HepG2 (cell line): ENCODE measurements at regions not wholly inside any gene's neighbourhood (a gene's known extent, or its start where the extent isn't known, plus 50 kb on each side); places are given as distances from the start of the nearest gene placed in this dataset.

Source experiments
- BCL3 ChIP-seq: sonication (generic); formaldehyde crosslinking; IDR thresholded peaks from 2 replicates; pipeline ENCODE4 v1.5.1; 2020; ENCODE audit warnings: mild to moderate bottlenecking, missing genetic modification reagents, moderate library complexity
- CHCHD3 ChIP-seq: sonication (generic); formaldehyde crosslinking; IDR thresholded peaks from 2 replicates; pipeline ENCODE4 v1.8.0; 2022; ENCODE audit warnings: mild to moderate bottlenecking, missing genetic modification reagents, moderate library complexity
- DR1 ChIP-seq: sonication (generic); formaldehyde crosslinking; IDR thresholded peaks from 2 replicates; pipeline ENCODE4 v1.8.0; 2021; ENCODE audit warnings: mild to moderate bottlenecking, missing genetic modification reagents, inconsistent platforms
- HMG20A ChIP-seq: IDR thresholded peaks from 2 replicates; pipeline ENCODE4 v1.6.1; 2016; ENCODE audit warnings: borderline replicate concordance
- HMGXB4 ChIP-seq, 2 experiments: sonication (generic) in 1 of 2; formaldehyde crosslinking in 1 of 2; IDR thresholded peaks; 2 replicates each; pipeline versions ENCODE4 v1.4.0 to v1.6.1; 2018 to 2020; ENCODE audit warnings: missing genetic modification reagents in 2 of 2, borderline replicate concordance in 1 of 2, low read depth in 1 of 2, mild to moderate bottlenecking in 1 of 2, missing biosample characterization in 1 of 2
- MAX ChIP-seq: IDR thresholded peaks from 2 replicates; pipeline ENCODE4 v1.6.1; 2012; ENCODE audit warnings: inconsistent platforms
- PHB2 ChIP-seq: fragments of 450-650 bp; IDR thresholded peaks from 2 replicates; pipeline ENCODE4 v1.6.1; 2018; ENCODE audit not compliant: partially characterized antibody
- PHF5A ChIP-seq: IDR thresholded peaks from one replicate; pipeline ENCODE4 v1.6.1; 2018; ENCODE audit warnings: low read depth, missing genetic modification reagents; ENCODE audit not compliant: unreplicated experiment
- POGZ ChIP-seq: sonication (generic); formaldehyde crosslinking; IDR thresholded peaks from 2 replicates; pipeline ENCODE4 v1.4.0; 2020; ENCODE audit warnings: mild to moderate bottlenecking, missing genetic modification reagents
- REXO4 ChIP-seq: sonication (generic); formaldehyde crosslinking; IDR thresholded peaks from 2 replicates; pipeline ENCODE4 v1.8.0; 2022; ENCODE audit warnings: missing genetic modification reagents, mild to moderate bottlenecking, borderline replicate concordance
- SNAI1 ChIP-seq: sonication (generic); formaldehyde crosslinking; IDR thresholded peaks from 2 replicates; pipeline ENCODE4 v1.5.0; 2020; ENCODE audit warnings: mild to moderate bottlenecking, missing genetic modification reagents, borderline replicate concordance
- TEAD2 ChIP-seq: sonication (generic); formaldehyde crosslinking; IDR thresholded peaks from 2 replicates; pipeline ENCODE4 v1.9.0; 2021; ENCODE audit warnings: missing genetic modification reagents
- THRA ChIP-seq: sonication (generic); formaldehyde crosslinking; IDR thresholded peaks from 2 replicates; pipeline ENCODE4 v1.4.0; 2020; ENCODE audit warnings: missing genetic modification reagents, borderline replicate concordance
- ZBED4 ChIP-seq: sonication (generic); formaldehyde crosslinking; IDR thresholded peaks from 2 replicates; pipeline ENCODE4 v1.4.0; 2020; ENCODE audit warnings: missing genetic modification reagents, borderline replicate concordance
- ZBTB14 ChIP-seq: sonication (generic); formaldehyde crosslinking; IDR thresholded peaks from 2 replicates; pipeline ENCODE4 v1.4.0; 2020; ENCODE audit warnings: missing genetic modification reagents
- ZBTB20 ChIP-seq: sonication (generic); formaldehyde crosslinking; IDR thresholded peaks from 2 replicates; pipeline ENCODE4 v1.8.1; 2023; ENCODE audit warnings: missing genetic modification reagents, low read depth, mild to moderate bottlenecking, borderline replicate concordance
- ZBTB38 ChIP-seq: sonication (generic); formaldehyde crosslinking; IDR thresholded peaks from 2 replicates; pipeline ENCODE4 v1.5.1; 2020; ENCODE audit warnings: mild to moderate bottlenecking, missing genetic modification reagents
- ZNF644 ChIP-seq: IDR thresholded peaks from 2 replicates; pipeline ENCODE4 v1.6.1; 2016; ENCODE audit warnings: low read depth

GRCh38 chr7:112898432-112899290 is 108.5 kb upstream of the TMEM168 start (continued):
- TF ChIP-seq THRA: peak; percentile 79; the same call in 1 of the 2 replicates
- peak; percentile 46; the same call in 1 of the 2 replicates for TF ChIP-seq HMG20A
- no peak for TF ChIP-seq TEAD2 (CRISPR knock-in tag)
- no peak for TF ChIP-seq BCL3
- TF ChIP-seq PHB2: no peak
- TF ChIP-seq PHF5A (CRISPR knock-in tag): no peak
- TF ChIP-seq MAX: peak; percentile 45; the same call in 1 of the 2 replicates
- no peak for TF ChIP-seq DR1 (CRISPR knock-in tag)
- no peak for TF ChIP-seq CHCHD3 (CRISPR knock-in tag)
- TF ChIP-seq HMGXB4 (CRISPR knock-in tag; IDR thresholded peaks at IDR 0.05; ENCODE audit: borderline replicate concordance in 1 of 2, low read depth in 1 of 2): peak; percentile 19 to 52; a peak in 2 of 4 replicates
- TF ChIP-seq SNAI1 (CRISPR knock-in tag): no peak
- TF ChIP-seq ZBTB14 (CRISPR knock-in tag): no peak
- peak; percentile 72 for TF ChIP-seq POGZ (CRISPR knock-in tag)
- TF ChIP-seq REXO4 (CRISPR knock-in tag): no peak
- TF ChIP-seq ZBTB38 (CRISPR knock-in tag): no peak
- TF ChIP-seq ZBTB20 (CRISPR knock-in tag): no peak
- TF ChIP-seq ZBED4 (CRISPR knock-in tag): 0 out of 2 replicates have a peak, but pooled peaks have one; percentile 42
- peak; percentile 81 for TF ChIP-seq ZNF644 (CRISPR knock-in tag)
